Neural cell (in vitro differentiated cells): ENCODE measurements at regions not wholly inside any gene's neighbourhood (a gene's known extent, or its start where the extent isn't known, plus 50 kb on each side); places are given as distances from the start of the nearest gene placed in this dataset.

Source experiments
- H2AFZ ChIP-seq: fragments of 200-600, 300-800 bp; sonication (generic), shearing (Covaris generic); 2 replicates; pipeline ENCODE4 v1.6.0; 2014; ENCODE audit warnings: low read depth, mild to moderate bottlenecking, antibody characterized with exemption, low read length, moderate library complexity
- H3F3A ChIP-seq: fragments of 200-600 bp; shearing (Covaris generic); 2 replicates; pipeline ENCODE4 v1.6.1; 2016; ENCODE audit warnings: mild to moderate bottlenecking, moderate library complexity, mixed read lengths, antibody characterized with exemption, low read length; ENCODE audit not compliant: insufficient read depth, poor library complexity, severe bottlenecking
- H3K27ac ChIP-seq: fragments of 200-600, 300-800 bp; sonication (generic), shearing (Covaris generic); 2 replicates; pipeline ENCODE4 v1.5.1; 2014; ENCODE audit warnings: mild to moderate bottlenecking, low read length, moderate library complexity
- H3K27me3 ChIP-seq: fragments of 300-800, 200-600 bp; sonication (generic), shearing (Covaris generic); 2 replicates; pipeline ENCODE4 v1.6.0; 2014; ENCODE audit warnings: mild to moderate bottlenecking, low read depth, low read length, moderate library complexity; ENCODE audit not compliant: insufficient read depth
- H3K36me3 ChIP-seq: fragments of 300-800, 200-600 bp; sonication (generic), shearing (Covaris generic); 2 replicates; pipeline ENCODE4 v1.5.1; 2014; ENCODE audit warnings: mild to moderate bottlenecking, antibody characterized with exemption, low read length, moderate library complexity; ENCODE audit not compliant: insufficient read depth
- H3K4me2 ChIP-seq: fragments of 300-800, 200-600 bp; sonication (generic), shearing (Covaris generic); 2 replicates; pipeline ENCODE4 v1.6.0; 2014; ENCODE audit warnings: mild to moderate bottlenecking, low read length
- H3K4me3 ChIP-seq: fragments of 300-800, 200-600 bp; sonication (generic), shearing (Covaris generic); 2 replicates; pipeline ENCODE4 v1.5.1; 2014; ENCODE audit warnings: mild to moderate bottlenecking, low read length, moderate library complexity
- H3K79me2 ChIP-seq: fragments of 200-600 bp; shearing (Covaris generic); replicated peaks from 2 replicates; pipeline ENCODE4 v1.6.0; 2014; ENCODE audit warnings: mild to moderate bottlenecking, low read length, moderate library complexity; ENCODE audit not compliant: insufficient read depth
- H3K9ac ChIP-seq: fragments of 300-800, 200-600 bp; sonication (generic), shearing (Covaris generic); 2 replicates; pipeline ENCODE4 v1.6.1; 2016; ENCODE audit warnings: mild to moderate bottlenecking, low read length, mixed read lengths
- H3K9me2 ChIP-seq: fragments of 200-600 bp; shearing (Covaris generic); 2 replicates; pipeline ENCODE4 v1.6.1; 2016; ENCODE audit warnings: mild to moderate bottlenecking, low read length, mixed read lengths; ENCODE audit not compliant: insufficient read depth
- H3K9me3 ChIP-seq: fragments of 200-600, 300-800 bp; sonication (generic), shearing (Covaris generic); 2 replicates; pipeline ENCODE4 v1.6.1; 2016; ENCODE audit warnings: mild to moderate bottlenecking, mixed run types, low read length, moderate library complexity, mixed read lengths
- H4K20me1 ChIP-seq: fragments of 200-600 bp; shearing (Covaris generic); 2 replicates; pipeline ENCODE4 v1.6.1; 2016; ENCODE audit warnings: mild to moderate bottlenecking, mixed run types; ENCODE audit not compliant: insufficient read depth
- CTCF ChIP-seq: fragments of 450-650 bp; IDR thresholded peaks from 2 replicates; pipeline ENCODE4 v1.5.1; 2014; ENCODE audit warnings: antibody characterized with exemption, mild to moderate bottlenecking, moderate library complexity; ENCODE audit not compliant: poor library complexity, severe bottlenecking
- EP300 ChIP-seq: fragments of 450-650 bp; conservative IDR thresholded peaks from 2 replicates; pipeline ENCODE4 v1.6.1; 2014; ENCODE audit warnings: antibody characterized with exemption, mild to moderate bottlenecking, moderate library complexity; ENCODE audit not compliant: poor library complexity, severe bottlenecking
- EZH2 ChIP-seq: fragments of 200-600, 300-800 bp; shearing (Covaris generic), sonication (generic); IDR thresholded peaks from 2 replicates; pipeline ENCODE4 v1.6.1; 2014; ENCODE audit warnings: antibody characterized with exemption, low read length, borderline replicate concordance, mild to moderate bottlenecking; ENCODE audit not compliant: insufficient read depth, poor library complexity, severe bottlenecking
- MXI1 ChIP-seq: fragments of 450-650 bp; conservative IDR thresholded peaks from 2 replicates; pipeline ENCODE4 v1.6.1; 2014; ENCODE audit warnings: antibody characterized with exemption, mild to moderate bottlenecking; ENCODE audit not compliant: poor library complexity, severe bottlenecking
- POLR2AphosphoS5 ChIP-seq: IDR thresholded peaks from 2 replicates; pipeline ENCODE4 v1.6.1; 2012
- RAD21 ChIP-seq: fragments of 450-650 bp; conservative IDR thresholded peaks from 2 replicates; pipeline ENCODE4 v1.6.1; 2014; ENCODE audit warnings: antibody characterized with exemption, mild to moderate bottlenecking, moderate library complexity
- REST ChIP-seq: IDR thresholded peaks from 2 replicates; pipeline ENCODE4 v1.6.1; 2012; ENCODE audit warnings: borderline replicate concordance
- SMC3 ChIP-seq: fragments of 450-650 bp; conservative IDR thresholded peaks from 2 replicates; pipeline ENCODE4 v1.6.1; 2014; ENCODE audit warnings: antibody characterized with exemption, mild to moderate bottlenecking, moderate library complexity; ENCODE audit not compliant: poor library complexity
- TAF1 ChIP-seq: IDR thresholded peaks from 2 replicates; pipeline ENCODE4 v1.6.1; 2012; ENCODE audit warnings: low read depth

- Histone ChIP-seq H3K36me3 (no peaks in the 10 kb centered on the region), H3K4me2 (no peak overlapping the region), H4K20me1 (no peaks in the 10 kb centered on the region), H3F3A (no peaks in the 10 kb centered on the region), H3K9me2 (no peaks in the 10 kb centered on the region), H3K79me2 (no peaks in the 10 kb centered on the region), H3K27me3 (no peaks in the 10 kb centered on the region), H3K9me3 (no peaks in the 10 kb centered on the region), H2AFZ (no peak overlapping the region), H3K27ac (no peak overlapping the region), H3K9ac (no peak overlapping the region), H3K4me3 (no peak overlapping the region)
- TF ChIP-seq EZH2 (no peak), SMC3 (no peak), CTCF (no peak), MXI1 (no peak), RAD21 (peak; percentile 16)
Observed at GRCh38 chr4:159608436-159608835, 505.6 kb downstream of the RAPGEF2 start.

GRCh38 chr4:159632031-159632430, 529.2 kb downstream of the RAPGEF2 start:
- no peaks in the 10 kb centered on the region for H3K36me3 ChIP-seq
- no peak overlapping the region for H3K9ac ChIP-seq
- no peak overlapping the region for H3K4me3 ChIP-seq
- no peaks in the 10 kb centered on the region for H3K9me3 ChIP-seq
- H4K20me1 ChIP-seq, result no peaks in the 10 kb centered on the region
- H2AFZ ChIP-seq, result no peak overlapping the region
- no peak overlapping the region for H3K27ac ChIP-seq
- H3K4me2 ChIP-seq, result no peak overlapping the region
- H3K27me3 ChIP-seq, result no peaks in the 10 kb centered on the region
- no peaks in the 10 kb centered on the region for H3K9me2 ChIP-seq
- H3F3A ChIP-seq, result no peaks in the 10 kb centered on the region
- H3K79me2 ChIP-seq, result no peaks in the 10 kb centered on the region
- TF ChIP-seq RAD21 (no peak), EZH2 (no peak), POLR2AphosphoS5 (no peak), TAF1 (no peak), MXI1 (no peak), EP300 (no peak), REST (no peak), SMC3 (no peak)
